HG03521 (cell line): ENCODE measurements at regions not wholly inside any gene's neighbourhood (a gene's known extent, or its start where the extent isn't known, plus 50 kb on each side); places are given as distances from the start of the nearest gene placed in this dataset.
"Not testable (repeated sequence)": the region's sequence is repeated elsewhere in the genome, so short reads cannot be mapped to it uniquely, and the experiment has no call there.

ENCODE experiments used
- ATAC-seq: cut with Tn5 transposase; IDR thresholded peaks from one replicate; pipeline ENCODE4 v1.9.1; 2021; ENCODE audit warnings: mild to moderate bottlenecking, moderate library complexity; ENCODE audit not compliant: unreplicated experiment

GRCh38 chr5:45038366-45038987 lies 229.7 kb downstream of the MRPS30 start:
- no peak for ATAC-seq

GRCh38 chr5:45042283-45042682 lies 233.5 kb downstream of the MRPS30 start:
- no peak for ATAC-seq

GRCh38 chr5:45057564-45057963 lies 248.8 kb downstream of the MRPS30 start:
- ATAC-seq, result no peak

- ATAC-seq, result no peak
Observed at GRCh38 chr5:45060724-45061123, 252.0 kb downstream of the MRPS30 start.

GRCh38 chr5:45062044-45062443 lies 253.3 kb downstream of the MRPS30 start:
- no peak for ATAC-seq

GRCh38 chr5:45081082-45081481 lies 272.3 kb downstream of the MRPS30 start:
- no peak for ATAC-seq

GRCh38 chr5:45089870-45090269 lies 281.1 kb downstream of the MRPS30 start:
- no peak for ATAC-seq

- ATAC-seq, result no peak
Observed at GRCh38 chr5:45093377-45093776, 284.6 kb downstream of the MRPS30 start.

- ATAC-seq, result no peak
Observed at GRCh38 chr5:45094876-45095440, 286.2 kb downstream of the MRPS30 start.

GRCh38 chr5:45098483-45098882 lies 289.7 kb downstream of the MRPS30 start:
- ATAC-seq, result no peak

GRCh38 chr5:45101146-45101545 lies 292.4 kb downstream of the MRPS30 start:
- ATAC-seq, result no peak

GRCh38 chr5:45105491-45105994 lies 296.8 kb downstream of the MRPS30 start:
- no peak for ATAC-seq

- no peak for ATAC-seq
Observed at GRCh38 chr5:45109062-45109461, 300.3 kb downstream of the MRPS30 start.

GRCh38 chr5:45109636-45110035 lies 300.9 kb downstream of the MRPS30 start:
- ATAC-seq, result no peak

GRCh38 chr5:45110399-45110798 lies 301.7 kb downstream of the MRPS30 start:
- no peak for ATAC-seq

- ATAC-seq, result no peak
Observed at GRCh38 chr5:45113726-45114125, 305.0 kb downstream of the MRPS30 start.

GRCh38 chr5:45132972-45133371 lies 324.2 kb downstream of the MRPS30 start:
- ATAC-seq, result no peak

- ATAC-seq, result no peak
Observed at GRCh38 chr5:45162974-45163373, 354.2 kb downstream of the MRPS30 start.

- no peak for ATAC-seq
Observed at GRCh38 chr5:45171563-45171962, 362.8 kb downstream of the MRPS30 start.

GRCh38 chr5:45172634-45173033 lies 363.9 kb downstream of the MRPS30 start:
- not testable (repeated sequence) for ATAC-seq

GRCh38 chr5:45179686-45180085 lies 370.9 kb downstream of the MRPS30 start:
- no peak for ATAC-seq

- ATAC-seq, result no peak
Observed at GRCh38 chr5:45189042-45189441, 380.3 kb downstream of the MRPS30 start.

GRCh38 chr5:45189481-45189880 lies 380.7 kb downstream of the MRPS30 start:
- ATAC-seq, result no peak
